HepG2 (cell line): ENCODE measurements at regions not wholly inside any gene's neighbourhood (a gene's known extent, or its start where the extent isn't known, plus 50 kb on each side); places are given as distances from the start of the nearest gene placed in this dataset.

Experiments
- ATAC-seq: fragments of 200-7000 bp; cut with Tn5 transposase; 3 replicates; pipeline ENCODE4 v1.9.1; 2020; ENCODE audit warnings: mild to moderate bottlenecking, moderate library complexity
- BruUV-seq: library from RNA; stranded (reverse); fragments of 400-500 nt; replicated peaks from 2 replicates; lab custom pipeline; 2021; lab: Mats Ljungman, UMichigan
- CTCF ChIA-PET: fragments of 300-600 bp; formaldehyde crosslinking; extraction: SDS; loops from one replicate; lab custom pipeline; 2021; ENCODE audit warnings: low total read pairs, inconsistent platforms, low intra/inter-chr PET ratio; lab: Yijun Ruan, JAX
- POLR2A ChIA-PET: fragments of 350-600 bp; sonication (Branson Sonifier 250); formaldehyde crosslinking; loops from one replicate; lab custom pipeline; 2020; ENCODE audit warnings: antibody characterized with exemption, inconsistent platforms; lab: Yijun Ruan, JAX
- DNase-seq: peaks from one replicate; pipeline ENCODE4 v3.0.0-alpha.2; 2015; ENCODE audit warnings: low spot score
- FAIRE-seq: peaks from 3 replicates; lab custom pipeline; 2011; peaks lifted over from hg19 to GRCh38; lab: Jason Lieb, UNC
- H2AFZ ChIP-seq: one replicate; pipeline ENCODE4 v1.6.1; 2011; ENCODE audit warnings: low read length, inconsistent platforms
- H3K27ac ChIP-seq: fragments of 300-600 bp; 3 replicates; pipeline ENCODE4 v1.8.0; 2011; ENCODE audit warnings: mixed run types, mild to moderate bottlenecking, mixed read lengths, low read length, inconsistent platforms; ENCODE audit not compliant: insufficient read depth; ENCODE audit errors: extremely low read length
- H3K27me3 ChIP-seq, 2 experiments: fragments of 200-600 bp in 1 of 2; 2 replicates in 1 of 2; 3 replicates in 1 of 2; pipeline versions ENCODE4 v1.6.0 to v1.8.0; 2011; ENCODE audit warnings: low read length in 2 of 2, mild to moderate bottlenecking in 2 of 2, moderate library complexity in 2 of 2, inconsistent platforms in 1 of 2; ENCODE audit not compliant: insufficient read depth in 2 of 2, control insufficient read depth in 1 of 2
- H3K36me3 ChIP-seq, 2 experiments: fragments of 200-600 bp in 1 of 2; replicated peaks in 1 of 2; 2 replicates in 1 of 2; 3 replicates in 1 of 2; pipeline versions ENCODE4 v1.5.1 to v1.8.0; 2011; ENCODE audit warnings: low read length in 2 of 2, inconsistent platforms in 1 of 2; ENCODE audit not compliant: insufficient read depth in 2 of 2, control insufficient read depth in 1 of 2
- H3K4me1 ChIP-seq: 2 replicates; pipeline ENCODE4 v1.5.1; 2012; ENCODE audit warnings: low read length, inconsistent platforms; ENCODE audit not compliant: insufficient read depth
- H3K4me2 ChIP-seq: 2 replicates; pipeline ENCODE4 v1.6.0; 2011; ENCODE audit warnings: low read depth, low read length, inconsistent platforms
- H3K4me3 ChIP-seq, 3 experiments: fragments of 200-600 bp in 1 of 3; sonication (generic), shearing (Covaris generic) in 1 of 3; replicated peaks in 1 of 3; 2 replicates each; pipeline ENCODE4 v1.5.1; 2011 to 2016; ENCODE audit warnings: low read length in 3 of 3, inconsistent platforms in 2 of 3, low read depth in 2 of 3, mild to moderate bottlenecking in 2 of 3, control low read depth in 1 of 3, mixed read lengths in 1 of 3; ENCODE audit not compliant: insufficient read depth in 1 of 3
- H3K79me2 ChIP-seq: one replicate; pipeline ENCODE4 v1.6.1; 2011; ENCODE audit warnings: low read length, inconsistent platforms; ENCODE audit not compliant: insufficient read depth
- H3K9ac ChIP-seq: 2 replicates; pipeline ENCODE4 v1.6.0; 2011; ENCODE audit warnings: mild to moderate bottlenecking, low read depth, low read length, inconsistent platforms; ENCODE audit not compliant: insufficient read depth
- H3K9me3 ChIP-seq: 2 replicates; pipeline ENCODE4 v1.5.1; 2012; ENCODE audit warnings: mild to moderate bottlenecking, low read length
- H4K20me1 ChIP-seq: 2 replicates; pipeline ENCODE4 v1.6.0; 2011; ENCODE audit warnings: inconsistent platforms, mild to moderate bottlenecking, low read length, moderate library complexity; ENCODE audit not compliant: insufficient read depth
- AKNA ChIP-seq: sonication (generic); formaldehyde crosslinking; IDR thresholded peaks from 2 replicates; pipeline ENCODE4 v1.4.0; 2020; ENCODE audit warnings: missing genetic modification reagents, borderline replicate concordance
- ELF3 ChIP-seq: IDR thresholded peaks from 2 replicates; pipeline ENCODE4 v1.6.1; 2016; ENCODE audit warnings: missing genetic modification reagents, missing compliant biosample characterization
- GLI4 ChIP-seq: sonication (generic); formaldehyde crosslinking; IDR thresholded peaks from 2 replicates; pipeline ENCODE4 v1.5.1; 2020; ENCODE audit warnings: missing genetic modification reagents, mild to moderate bottlenecking, moderate library complexity, borderline replicate concordance
- HNRNPK ChIP-seq: fragments of 200-400 bp; formaldehyde crosslinking; IDR thresholded peaks from 2 replicates; pipeline ENCODE4 v1.6.1; 2018; ENCODE audit warnings: low read length, low read depth, moderate library complexity, mild to moderate bottlenecking; ENCODE audit not compliant: poor library complexity, severe bottlenecking
- MAF1 ChIP-seq: sonication (generic); formaldehyde crosslinking; IDR thresholded peaks from 2 replicates; pipeline ENCODE4 v1.5.0; 2020; ENCODE audit warnings: missing genetic modification reagents, borderline replicate concordance
- NCOA2 ChIP-seq: sonication (generic); formaldehyde crosslinking; IDR thresholded peaks from 2 replicates; pipeline ENCODE4 v1.8.0; 2022; ENCODE audit warnings: inconsistent platforms
- PCBP2 ChIP-seq: fragments of 200-400 bp; formaldehyde crosslinking; optimal IDR thresholded peaks from 2 replicates; pipeline ENCODE3; 2018; ENCODE audit warnings: low read length, low read depth; ENCODE audit not compliant: poor library complexity, severe bottlenecking
- REXO4 ChIP-seq: sonication (generic); formaldehyde crosslinking; IDR thresholded peaks from 2 replicates; pipeline ENCODE4 v1.8.0; 2022; ENCODE audit warnings: missing genetic modification reagents, mild to moderate bottlenecking, borderline replicate concordance
- RFXANK ChIP-seq: IDR thresholded peaks from 2 replicates; pipeline ENCODE4 v1.6.1; 2016
- THYN1 ChIP-seq: sonication (generic); formaldehyde crosslinking; IDR thresholded peaks from 2 replicates; pipeline ENCODE4 v1.8.1; 2023; ENCODE audit warnings: low read depth, mild to moderate bottlenecking, moderate library complexity, missing genetic modification reagents, borderline replicate concordance
- USF2 ChIP-seq, 2 experiments: sonication (generic) in 1 of 2; formaldehyde crosslinking in 1 of 2; IDR thresholded peaks; 2 replicates each; pipeline versions ENCODE4 v1.5.1 to v1.6.1; 2011 to 2020; ENCODE audit warnings: borderline replicate concordance in 1 of 2, low read depth in 1 of 2, low read length in 1 of 2, mild to moderate bottlenecking in 1 of 2, missing genetic modification reagents in 1 of 2, moderate library complexity in 1 of 2
- ZBTB21 ChIP-seq: sonication (generic); formaldehyde crosslinking; IDR thresholded peaks from 2 replicates; pipeline ENCODE4 v1.4.0; 2020; ENCODE audit warnings: missing genetic modification reagents
- ZNF589 ChIP-seq: sonication (generic); formaldehyde crosslinking; conservative IDR thresholded peaks from 2 replicates; pipeline ENCODE4 v1.8.0; 2022; ENCODE audit warnings: mild to moderate bottlenecking, moderate library complexity, missing genetic modification reagents
- ZNF782 ChIP-seq: sonication (generic); formaldehyde crosslinking; IDR thresholded peaks from 2 replicates; pipeline ENCODE4 v1.4.0; 2020; ENCODE audit warnings: missing genetic modification reagents, mild to moderate bottlenecking, borderline replicate concordance
- WGBS: methylation state at CpG from one replicate; pipeline ENCODE4 v1.1.6; 2017; ENCODE audit warnings: low lambda C conversion rate; 5-methylcytosine and 5-hydroxymethylcytosine counted together
- in situ Hi-C: cut with HindIII; loops from 2 replicates; pipeline ENCODE4 v1.10.0; 2017; ENCODE audit warnings: low pct_unique_long_range_greater_than_20kb; ENCODE audit not compliant: extremely low pct_ligation_motif_present
- intact Hi-C: fragments of 100-400 bp; cut with micrococcal nuclease; formaldehyde crosslinking; loops from one replicate; pipeline ENCODE4 v1.10.0; 2022; ENCODE audit not compliant: unreplicated experiment

- ChIA-PET CTCF (no interaction called here), POLR2A (no interaction called here)
- no peak for DNase-seq
- Histone ChIP-seq H2AFZ (no peak overlapping the region), H3K79me2 (no peaks in the 10 kb centered on the region), H3K9ac (no peak overlapping the region), H3K27ac (no peak overlapping the region), H3K36me3 (no peaks in the 10 kb centered on the region), H3K4me1 (no peaks in the 10 kb centered on the region), H3K9me3 (no peaks in the 10 kb centered on the region), H3K4me2 (no peak overlapping the region), H3K4me3 (no peak overlapping the region), H4K20me1 (no peaks in the 10 kb centered on the region), H3K27me3 (no peaks in the 10 kb centered on the region)
- intact Hi-C loops (no loop called here), in situ Hi-C loops (no loop called here)
- no TSS peak for BruUV-seq
- WGBS: 39% methylated on average over 1 of the region's 1 CpG
- no peak for ATAC-seq
- TF ChIP-seq ZNF589 (CRISPR knock-in tag): no peak
- TF ChIP-seq ELF3 (CRISPR knock-in tag): no peak
- peak; percentile 83 for TF ChIP-seq HNRNPK
- TF ChIP-seq ZNF782 (CRISPR knock-in tag): no peak
- no peak for TF ChIP-seq GLI4 (CRISPR knock-in tag)
- no peak for TF ChIP-seq THYN1 (CRISPR knock-in tag)
- no peak for TF ChIP-seq REXO4 (CRISPR knock-in tag)
- no peak for TF ChIP-seq NCOA2 (CRISPR knock-in tag)
- no peak for TF ChIP-seq MAF1 (CRISPR knock-in tag)
- TF ChIP-seq AKNA (CRISPR knock-in tag): no peak
- no peak for TF ChIP-seq USF2 (IDR thresholded peaks at IDR 0.05; ENCODE audit: low read depth, low read length)
- no peak for TF ChIP-seq USF2 (CRISPR knock-in tag; IDR thresholded peaks at IDR 0.05; ENCODE audit: borderline replicate concordance)
- no peak for TF ChIP-seq ZBTB21 (CRISPR knock-in tag)
- no peak for TF ChIP-seq RFXANK (CRISPR knock-in tag)
- TF ChIP-seq PCBP2: peak; percentile 61
- FAIRE-seq: no peak
These were observed 93.2 kb downstream of the PTCSC3 start for GRCh38 chr14:36083317-36083716.
